HL-60 (cell line): ENCODE measurements at regions not wholly inside any gene's neighbourhood (a gene's known extent, or its start where the extent isn't known, plus 50 kb on each side); places are given as distances from the start of the nearest gene placed in this dataset.

Experiments
- DNase-seq, 2 experiments: peaks; one replicate each; pipeline ENCODE4 v3.0.0-alpha.2; 2010 to 2020; ENCODE audit warnings: low read depth in 1 of 2, low spot score in 1 of 2
- H3K27ac ChIP-seq: fragments of 250-450 bp; sonication (Bioruptor Pico); replicated peaks from 2 replicates; pipeline ENCODE4 v1.5.1; 2020; ENCODE audit warnings: mild to moderate bottlenecking, moderate library complexity
- H3K27me3 ChIP-seq: fragments of 250-450 bp; sonication (Bioruptor Pico); 2 replicates; pipeline ENCODE4 v1.5.1; 2021; ENCODE audit warnings: mild to moderate bottlenecking, moderate library complexity; ENCODE audit not compliant: insufficient read depth, poor library complexity, severe bottlenecking
- H3K4me3 ChIP-seq: replicated peaks from 2 replicates; pipeline ENCODE4 v1.5.1; 2011; ENCODE audit warnings: mild to moderate bottlenecking, control low read depth, low read length; ENCODE audit not compliant: insufficient read depth
- CTCF ChIP-seq: IDR thresholded peaks from one replicate; pipeline ENCODE4 v1.5.1; 2011; ENCODE audit warnings: low read length, control low read depth, inconsistent platforms; ENCODE audit not compliant: insufficient read depth
- GABPA ChIP-seq: IDR thresholded peaks from 2 replicates; pipeline ENCODE4 v1.6.1; 2012; ENCODE audit warnings: low read depth
- POLR2AphosphoS5 ChIP-seq: IDR thresholded peaks from 2 replicates; pipeline ENCODE4 v1.6.1; 2012; ENCODE audit warnings: low read depth
- REST ChIP-seq: IDR thresholded peaks from 2 replicates; pipeline ENCODE4 v1.6.1; 2012; ENCODE audit warnings: low read depth; ENCODE audit not compliant: insufficient replicate concordance
- SPI1 ChIP-seq: IDR thresholded peaks from 2 replicates; pipeline ENCODE4 v1.6.1; 2012; ENCODE audit warnings: low read depth, mild to moderate bottlenecking, borderline replicate concordance

- TF ChIP-seq CTCF (no peak), POLR2AphosphoS5 (no peak), SPI1 (no peak), REST (no peak), GABPA (no peak)
- H3K27me3 ChIP-seq, result no peaks in the 10 kb centered on the region
- no peak overlapping the region for H3K4me3 ChIP-seq
- no peak overlapping the region for H3K27ac ChIP-seq
- DNase-seq, result no peak
Observed at GRCh38 chr18:7317804-7318231, 86.9 kb downstream of the LRRC30 start.

GRCh38 chr18:7319161-7319560 lies 88.3 kb downstream of the LRRC30 start:
- H3K27ac ChIP-seq, result no peak overlapping the region
- H3K4me3 ChIP-seq, result no peak overlapping the region
- TF ChIP-seq GABPA (no peak), SPI1 (no peak), REST (no peak), CTCF (no peak), POLR2AphosphoS5 (no peak)
- no peaks in the 10 kb centered on the region for H3K27me3 ChIP-seq
- DNase-seq, result no peak

GRCh38 chr18:7321831-7322230 lies 90.9 kb downstream of the LRRC30 start:
- no peak for DNase-seq
- no peak for TF ChIP-seq REST
- TF ChIP-seq CTCF, result no peak
- no peak for TF ChIP-seq GABPA
- TF ChIP-seq SPI1, result no peak
- no peak for TF ChIP-seq POLR2AphosphoS5
- H3K27ac ChIP-seq, result no peak overlapping the region
- no peak overlapping the region for H3K4me3 ChIP-seq
- H3K27me3 ChIP-seq, result no peaks in the 10 kb centered on the region
